GM21447 (cell line): ENCODE measurements at regions not wholly inside any gene's neighbourhood (a gene's known extent, or its start where the extent isn't known, plus 50 kb on each side); places are given as distances from the start of the nearest gene placed in this dataset.
"Not testable (repeated sequence)": the region's sequence is repeated elsewhere in the genome, so short reads cannot be mapped to it uniquely, and the experiment has no call there.

Experiments
- ATAC-seq: cut with Tn5 transposase; IDR thresholded peaks from one replicate; pipeline ENCODE4 v1.9.1; 2021; ENCODE audit not compliant: unreplicated experiment

DNA sequence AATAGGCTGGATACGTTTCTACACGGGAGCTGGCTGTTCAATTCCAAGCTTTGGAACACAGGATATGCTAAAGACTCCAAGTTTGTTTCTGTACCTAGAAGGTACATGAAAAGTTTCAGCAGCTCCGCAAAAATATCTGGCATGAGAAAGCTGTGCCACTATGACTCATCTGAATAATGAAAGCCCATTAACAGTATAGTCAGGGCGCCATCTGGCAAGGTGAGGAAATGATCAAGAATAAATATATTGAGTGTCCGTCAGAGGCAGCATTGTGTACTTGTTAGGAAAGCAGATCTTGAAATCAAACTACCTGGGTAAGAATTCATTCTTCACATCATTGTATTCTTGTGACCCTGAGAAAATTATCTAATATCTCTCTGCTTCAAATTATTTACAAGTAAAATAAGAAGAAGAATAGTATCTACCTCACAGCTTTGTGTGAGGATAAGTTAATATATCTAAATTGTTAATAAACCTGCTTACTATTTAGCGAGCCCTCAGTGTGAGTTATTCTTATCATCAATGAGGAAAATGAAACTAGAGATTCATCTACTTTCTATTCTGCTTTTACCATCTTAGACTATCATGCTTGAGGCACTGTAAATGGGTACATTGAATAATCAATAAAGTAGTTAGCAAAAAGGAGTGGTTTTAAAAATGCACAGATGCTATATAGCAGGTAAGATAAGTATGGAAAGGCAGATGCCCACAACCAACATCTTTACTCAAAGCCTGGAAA is 53.5 kb downstream of the FSCB start:
- no peak for ATAC-seq

DNA sequence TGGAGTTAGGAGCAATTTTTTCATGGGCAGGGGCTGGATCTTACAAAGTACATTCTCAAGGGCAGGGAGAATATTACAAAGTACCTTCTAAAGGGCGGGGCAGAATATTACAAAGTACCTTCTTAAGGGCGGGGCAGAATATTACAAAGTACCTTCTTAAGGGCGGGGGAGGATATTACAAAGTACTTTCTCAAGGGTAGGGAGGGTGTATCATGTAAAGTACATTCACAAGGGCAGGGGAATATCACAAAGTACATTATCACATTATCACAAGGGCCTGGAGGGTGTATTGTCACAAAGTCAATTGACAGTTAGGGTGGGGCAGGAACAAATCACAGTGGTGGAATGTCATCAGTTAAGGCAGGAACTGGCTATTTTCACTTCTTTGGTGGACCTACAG is 56.9 kb downstream of the FSCB start:
- not testable (repeated sequence) for ATAC-seq

GRCh38 chr14:44449680-44450079 is 57.4 kb downstream of the FSCB start:
- no peak for ATAC-seq

- ATAC-seq: no peak
Measured at GRCh38 chr14:44448951-44449358, 58.1 kb downstream of the FSCB start.

GRCh38 chr14:44446965-44447364 is 60.1 kb downstream of the FSCB start:
- ATAC-seq: no peak

DNA sequence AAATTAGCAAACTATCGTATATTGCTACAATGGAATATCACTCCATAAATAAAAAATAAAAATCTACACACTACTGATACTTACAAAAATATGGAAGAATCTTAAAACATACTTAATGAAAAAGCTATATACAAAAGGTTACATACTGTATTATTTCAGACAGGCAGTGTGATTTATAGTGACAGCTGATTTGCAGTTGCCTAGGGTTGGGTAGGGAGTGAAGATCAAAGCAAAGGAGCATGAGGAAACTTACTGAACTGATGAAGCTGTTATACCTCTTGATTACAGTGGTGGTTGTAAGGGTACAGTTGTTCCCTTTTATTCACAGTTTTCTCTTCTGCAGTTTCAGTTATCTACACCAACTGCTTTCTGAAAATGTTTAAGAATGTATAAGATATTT is 62.6 kb downstream of the FSCB start:
- no peak for ATAC-seq

DNA sequence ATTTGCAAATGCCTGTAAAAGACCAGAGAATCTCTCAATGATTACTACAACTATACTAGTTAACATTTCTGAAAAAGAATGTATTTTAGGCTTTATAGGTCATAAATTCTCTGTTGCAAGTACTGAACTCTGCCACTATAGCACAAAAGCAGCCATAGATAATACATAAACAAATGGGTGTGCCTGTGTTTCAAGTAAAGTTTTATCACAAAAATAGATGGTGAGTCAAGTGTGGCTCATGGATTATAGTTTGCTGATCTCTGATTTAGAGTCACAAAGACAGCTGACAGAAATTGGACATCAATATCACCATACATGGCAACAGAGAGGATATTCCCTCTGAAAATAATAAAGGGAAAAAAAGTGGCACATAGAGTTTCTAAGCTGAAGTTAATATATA is 68.1 kb downstream of the FSCB start:
- no peak for ATAC-seq

DNA sequence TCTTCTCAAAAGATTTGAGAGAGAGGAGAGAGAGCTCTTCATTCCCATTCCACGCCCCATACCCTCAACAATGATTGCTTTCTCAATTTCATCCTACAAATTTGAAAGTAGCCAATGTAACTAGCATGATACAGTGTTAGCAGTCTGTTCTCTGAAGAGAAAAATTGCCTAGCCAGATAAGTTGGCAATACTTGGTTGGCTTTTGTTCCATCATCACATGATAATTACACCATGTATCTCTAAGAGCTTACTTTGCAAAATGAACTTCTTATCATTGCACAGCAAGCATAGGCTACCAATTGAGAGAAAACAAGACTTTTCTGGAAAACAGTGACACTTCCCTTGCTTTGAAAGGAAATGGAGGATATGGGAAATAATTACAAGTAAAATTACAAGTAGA is 68.9 kb downstream of the FSCB start:
- ATAC-seq: no peak

GRCh38 chr14:44436458-44436857 is 70.6 kb downstream of the FSCB start:
- no peak for ATAC-seq

DNA sequence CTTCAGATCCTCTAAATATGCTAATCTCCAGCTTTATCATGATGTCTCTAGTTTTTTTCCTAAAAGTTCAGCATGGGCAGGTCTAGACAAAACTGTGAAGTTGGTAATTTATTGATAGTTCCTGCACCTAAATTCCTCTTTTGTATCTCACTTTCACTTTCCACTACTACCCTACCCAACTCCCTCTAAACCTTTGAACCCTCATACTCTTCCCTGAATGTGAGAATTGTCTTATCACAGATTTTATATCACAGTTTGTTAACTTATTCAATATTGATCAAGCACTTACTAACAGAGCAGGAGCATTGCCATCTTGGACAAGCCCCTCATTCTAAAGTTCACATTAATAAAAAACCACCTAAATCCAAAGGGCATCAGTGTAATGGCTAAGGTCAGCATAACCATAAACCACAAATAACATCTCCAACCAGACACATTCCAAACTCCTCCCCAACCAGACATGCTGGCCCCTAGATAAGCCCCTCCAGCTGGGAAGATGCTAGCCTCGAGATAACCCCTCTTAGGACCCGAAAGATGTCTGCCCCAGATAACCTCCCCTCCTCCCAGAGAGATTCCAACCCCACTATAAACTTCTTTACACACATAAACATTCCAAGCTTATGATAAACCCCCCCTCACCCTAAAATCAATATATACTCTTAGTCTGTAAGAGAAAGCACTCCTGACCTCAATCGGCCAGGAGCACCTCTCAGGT is 78.7 kb downstream of the FSCB start:
- ATAC-seq: no peak

GRCh38 chr14:44422699-44423098 is 84.4 kb downstream of the FSCB start:
- no peak for ATAC-seq

DNA sequence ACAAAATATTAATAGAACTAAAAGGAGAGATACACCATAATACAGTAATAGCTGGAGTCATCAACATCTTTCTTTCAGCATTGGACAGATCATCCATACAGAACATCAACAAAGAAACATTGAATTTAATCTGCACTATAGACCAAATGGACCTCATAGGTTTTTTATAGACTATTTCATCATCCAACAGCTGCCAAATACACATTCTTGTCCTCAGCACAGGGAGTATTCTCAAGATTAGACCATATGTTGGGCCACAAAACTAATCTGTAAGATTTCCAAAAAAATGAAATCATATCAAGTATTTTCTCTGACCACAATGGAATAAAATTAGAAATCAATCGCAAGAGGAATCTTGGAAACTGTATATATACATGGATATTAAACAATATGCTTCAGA is 86.9 kb downstream of the FSCB start:
- ATAC-seq: no peak

DNA sequence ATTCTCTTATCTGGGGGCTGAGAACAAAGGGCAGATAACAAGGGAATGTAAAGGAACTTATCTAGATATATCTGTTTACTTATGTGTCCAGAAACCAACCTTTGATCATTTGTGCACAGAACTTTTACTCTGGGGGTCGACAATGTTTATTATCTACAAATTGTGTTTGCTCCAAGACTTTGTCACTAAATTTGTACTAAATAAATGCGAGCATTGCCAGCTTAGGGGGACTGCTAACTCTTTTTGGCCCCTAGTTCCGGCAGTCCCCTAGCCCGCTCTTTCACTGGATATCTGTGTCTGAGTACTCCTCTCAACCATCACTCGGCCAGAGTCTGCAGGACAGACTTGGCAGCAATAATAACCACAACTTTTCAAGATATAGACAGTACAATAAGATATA is 88.2 kb downstream of the FSCB start:
- no peak for ATAC-seq

DNA sequence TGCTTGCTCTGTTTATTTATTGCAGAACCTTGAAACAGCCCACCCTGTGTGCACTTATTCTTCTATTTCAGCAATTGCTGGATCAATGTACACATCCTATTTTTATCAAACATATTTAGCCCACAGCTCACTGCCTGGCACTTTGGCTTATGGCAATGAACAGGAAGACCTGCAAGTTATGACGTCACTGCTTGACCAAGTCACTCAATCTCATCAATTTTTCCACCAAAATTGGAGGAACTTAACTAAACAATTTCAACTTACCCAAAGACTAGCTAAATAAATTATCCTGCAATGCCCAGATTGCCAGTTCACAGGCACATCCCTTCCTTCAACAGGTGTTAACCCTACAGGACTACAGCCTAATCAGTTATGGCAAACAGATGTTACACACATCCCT is 89.3 kb downstream of the FSCB start:
- ATAC-seq: no peak

DNA sequence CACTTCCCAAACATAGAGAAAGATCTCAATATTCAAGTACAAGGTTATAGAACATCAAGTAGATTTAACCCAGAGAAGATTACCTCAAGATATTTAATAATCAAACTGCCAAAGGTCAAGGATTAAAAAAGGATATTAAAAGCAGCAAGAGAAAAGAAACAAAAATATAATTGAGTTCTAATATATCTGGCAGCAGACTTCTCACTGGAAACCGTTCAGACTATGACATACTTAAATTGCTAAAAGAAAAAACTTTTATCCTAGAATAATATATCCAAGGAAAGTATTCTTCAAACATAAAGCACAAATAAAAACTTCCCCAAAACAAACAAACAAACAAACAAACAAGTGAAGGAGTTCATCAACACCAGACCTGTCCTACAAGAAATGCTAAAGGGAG is 92.4 kb downstream of the FSCB start:
- ATAC-seq: no peak

GRCh38 chr14:44412858-44413569 is 94.1 kb downstream of the FSCB start:
- ATAC-seq: no peak

DNA sequence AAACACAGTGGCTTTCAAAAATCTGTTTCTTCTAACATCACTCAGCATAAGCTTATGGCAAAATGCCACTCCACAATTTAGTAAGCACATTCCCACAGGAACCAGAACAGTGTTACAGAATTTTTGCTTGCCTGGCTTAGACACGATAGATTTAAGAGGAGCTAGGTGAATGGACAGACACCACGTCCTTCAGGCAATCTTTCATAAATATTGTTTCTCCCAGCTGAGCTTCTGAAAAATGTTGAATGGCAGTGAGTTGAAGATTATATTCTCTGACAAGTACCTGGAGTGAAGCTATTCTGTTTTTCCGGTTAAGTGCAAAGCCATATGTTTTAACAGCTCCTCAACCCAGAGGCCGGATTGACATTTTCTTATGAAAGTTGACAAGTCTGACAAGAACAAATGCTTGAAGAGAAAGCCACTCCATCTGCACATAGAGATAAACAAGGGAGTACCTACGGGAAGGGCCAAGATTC is 102.0 kb downstream of the FSCB start:
- no peak for ATAC-seq

DNA sequence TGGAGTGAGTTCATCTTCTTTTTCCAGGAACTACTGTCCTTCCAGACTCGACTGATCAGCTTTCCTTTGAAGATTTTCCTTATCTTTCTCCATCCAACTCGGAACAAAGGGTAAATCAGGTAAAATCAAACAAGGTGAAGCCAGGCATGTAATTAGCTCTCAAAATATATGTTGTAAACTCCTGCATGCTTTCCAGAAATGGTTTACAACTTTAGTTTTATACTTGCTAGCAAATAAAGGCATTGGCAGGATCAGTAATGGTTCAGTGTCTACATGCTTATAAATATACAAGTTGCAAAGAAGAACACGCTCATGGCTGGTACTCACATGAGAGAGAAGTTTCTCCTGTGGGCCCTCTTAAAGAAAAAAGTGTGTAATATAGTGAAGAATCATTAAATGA is 102.5 kb downstream of the FSCB start:
- no peak for ATAC-seq

DNA sequence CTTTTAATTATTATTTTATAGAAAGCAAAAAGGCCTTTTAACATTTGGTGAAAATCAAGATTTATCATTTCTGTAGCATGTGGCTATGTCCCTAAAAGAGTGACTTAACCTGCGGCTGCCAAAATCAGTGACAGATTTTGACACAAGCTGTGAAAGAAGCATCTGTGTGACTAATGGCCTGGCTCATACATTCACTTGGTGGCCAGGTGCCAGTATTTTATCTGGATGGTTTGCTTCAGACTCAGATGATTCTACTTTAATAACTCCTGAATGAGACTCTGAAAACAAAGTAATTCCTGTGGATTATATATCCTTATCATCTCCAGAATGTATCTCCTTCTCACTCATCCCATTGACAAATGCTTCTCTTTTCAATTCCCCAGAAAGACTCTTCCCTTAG is 103.0 kb downstream of the FSCB start:
- ATAC-seq: no peak

- no peak for ATAC-seq
Measured at GRCh38 chr14:44403193-44403592, 103.9 kb downstream of the FSCB start.

GRCh38 chr14:44396226-44396625 is 110.9 kb downstream of the FSCB start:
- no peak for ATAC-seq

DNA sequence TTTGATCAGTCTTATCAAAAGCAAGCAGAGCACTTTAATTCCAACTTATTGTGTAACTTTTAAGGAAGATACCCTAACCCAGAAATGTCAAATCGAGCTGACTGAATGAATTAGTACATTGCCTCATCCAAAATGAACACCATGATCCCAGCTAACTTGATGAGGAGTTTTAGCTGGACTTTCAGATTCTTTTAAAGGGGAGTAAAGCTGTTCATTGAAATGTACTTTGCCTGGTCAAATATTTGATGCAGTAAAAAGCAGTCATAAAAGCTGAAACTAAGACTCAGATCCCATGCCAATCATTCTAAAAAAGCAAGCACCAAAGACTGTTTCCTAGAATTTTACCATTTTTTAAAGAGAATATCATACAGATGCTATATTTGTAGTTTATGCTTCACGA is 114.1 kb downstream of the FSCB start:
- ATAC-seq: no peak
